GM12878 (cell line): ENCODE measurements at regions not wholly inside any gene's neighbourhood (a gene's known extent, or its start where the extent isn't known, plus 50 kb on each side); places are given as distances from the start of the nearest gene placed in this dataset.

Experiments
- ATAC-seq: fragments of 200-7000 bp; cut with Tn5 transposase; 3 replicates; pipeline ENCODE4 v1.9.1; 2020; ENCODE audit warnings: mild to moderate bottlenecking, moderate library complexity
- BruUV-seq: library from RNA; stranded (reverse); fragments of 400-500 nt; replicated peaks from 2 replicates; lab custom pipeline; 2021; lab: Mats Ljungman, UMichigan
- CTCF ChIA-PET: fragments of 300-600 bp; sonication (Branson Sonifier 250); formaldehyde crosslinking; extraction: SDS; loops from one replicate; lab custom pipeline; 2021; ENCODE audit warnings: inconsistent platforms; lab: Yijun Ruan, JAX
- POLR2A ChIA-PET: fragments of 350-600 bp; formaldehyde crosslinking; extraction: SDS; loops from one replicate; lab custom pipeline; 2021; ENCODE audit warnings: inconsistent platforms; lab: Charles Lee
- RAD21 ChIA-PET: fragments of 300-600 bp; sonication (Branson Sonifier 250); formaldehyde crosslinking; loops from one replicate; lab custom pipeline; 2023; ENCODE audit warnings: antibody characterized with exemption; ENCODE audit not compliant: unreplicated experiment; lab: Charles Lee
- SMC1A ChIA-PET: fragments of 300-600 bp; sonication (Branson Sonifier 250); formaldehyde crosslinking; loops from one replicate; lab custom pipeline; 2023; ENCODE audit not compliant: unreplicated experiment, uncharacterized antibody; lab: Charles Lee
- DNase-seq: peaks from one replicate; pipeline ENCODE4 v3.0.0-alpha.2; 2011; ENCODE audit warnings: low read depth, low spot score
- FAIRE-seq: peaks from 3 replicates; lab custom pipeline; 2011; peaks lifted over from hg19 to GRCh38; lab: Jason Lieb, UNC
- H2AFZ ChIP-seq: 2 replicates; pipeline ENCODE4 v1.6.0; 2011; ENCODE audit warnings: low read depth, low read length, control low read depth; ENCODE audit not compliant: control insufficient read depth
- H3K27ac ChIP-seq: 2 replicates; pipeline ENCODE4 v1.5.1; 2011; ENCODE audit warnings: control low read depth; ENCODE audit not compliant: control insufficient read depth, insufficient read depth
- H3K27me3 ChIP-seq, 2 experiments: replicated peaks in 1 of 2; 2 replicates each; pipeline versions ENCODE4 v1.6.0 to v1.6.1; 2011; ENCODE audit warnings: low read length in 1 of 2; ENCODE audit not compliant: control insufficient read depth in 2 of 2, insufficient read depth in 2 of 2
- H3K36me3 ChIP-seq, 2 experiments: 2 replicates each; pipeline ENCODE4 v1.5.1; 2011; ENCODE audit warnings: low read length in 1 of 2; ENCODE audit not compliant: control insufficient read depth in 2 of 2, insufficient read depth in 2 of 2
- H3K4me1 ChIP-seq: 2 replicates; pipeline ENCODE4 v1.6.1; 2011; ENCODE audit warnings: mild to moderate bottlenecking, low read length, moderate library complexity, mixed read lengths; ENCODE audit not compliant: control insufficient read depth, insufficient read depth
- H3K4me2 ChIP-seq: 2 replicates; pipeline ENCODE4 v1.6.0; 2011; ENCODE audit warnings: control low read depth; ENCODE audit not compliant: control insufficient read depth, insufficient read depth
- H3K4me3 ChIP-seq: fragments of 200-600 bp; sonication (generic); 2 replicates; pipeline ENCODE4 v1.5.1; 2016
- H3K79me2 ChIP-seq: 2 replicates; pipeline ENCODE4 v1.6.0; 2011; ENCODE audit warnings: low read length; ENCODE audit not compliant: control insufficient read depth, insufficient read depth
- H3K9ac ChIP-seq: 2 replicates; pipeline ENCODE4 v1.8.0; 2011; ENCODE audit warnings: low read length, control low read depth, mixed read lengths; ENCODE audit not compliant: control insufficient read depth, insufficient read depth
- H3K9me3 ChIP-seq: replicated peaks from 3 replicates; pipeline ENCODE4 v1.5.1; 2011; ENCODE audit warnings: mild to moderate bottlenecking, low read length; ENCODE audit not compliant: control insufficient read depth, insufficient read depth
- H4K20me1 ChIP-seq: 2 replicates; pipeline ENCODE4 v1.6.0; 2011; ENCODE audit not compliant: control insufficient read depth, insufficient read depth
- ATF2 ChIP-seq: IDR thresholded peaks from 2 replicates; pipeline ENCODE4 v1.6.1; 2012; ENCODE audit warnings: low read length, inconsistent platforms
- CBX5 ChIP-seq: sonication (generic); IDR thresholded peaks from 2 replicates; pipeline ENCODE4 v1.6.1; 2016; ENCODE audit warnings: low read depth, moderate library complexity, mild to moderate bottlenecking, inconsistent platforms
- FOXM1 ChIP-seq: IDR thresholded peaks from 2 replicates; pipeline ENCODE4 v1.6.1; 2012; ENCODE audit warnings: low read depth, mild to moderate bottlenecking, inconsistent platforms, low read length, moderate library complexity
- HDAC6 ChIP-seq: fragments of 200-600 bp; sonication (generic); IDR thresholded peaks from one replicate; pipeline ENCODE4 v1.8.0; 2017; ENCODE audit warnings: antibody characterized with exemption; ENCODE audit not compliant: unreplicated experiment
- KDM1A ChIP-seq: fragments of 200-600 bp; sonication (generic); IDR thresholded peaks from 2 replicates; pipeline ENCODE4 v1.6.1; 2016; ENCODE audit warnings: borderline replicate concordance
- RCOR1 ChIP-seq: conservative IDR thresholded peaks from 2 replicates; pipeline ENCODE4 v1.6.1; 2012; ENCODE audit warnings: low read depth, low read length, improper control_type of control experiment
- REST ChIP-seq: IDR thresholded peaks from 2 replicates; pipeline ENCODE4 v1.6.1; 2012; ENCODE audit warnings: mild to moderate bottlenecking, low read depth, low read length
- SIN3A ChIP-seq: IDR thresholded peaks from 2 replicates; pipeline ENCODE4 v1.6.1; 2012; ENCODE audit warnings: low read depth, low read length, improper control_type of control experiment
- SP1 ChIP-seq: IDR thresholded peaks from one replicate; pipeline ENCODE4 v1.6.1; 2011; ENCODE audit warnings: low read depth, low read length
- STAT3 ChIP-seq: IDR thresholded peaks from 2 replicates; pipeline ENCODE4 v1.6.1; 2011; ENCODE audit warnings: low read depth, low read length, improper control_type of control experiment
- WGBS: methylation state at CpG from one replicate; pipeline ENCODE4 v1.1.6; 2016; ENCODE audit warnings: low lambda C conversion rate; ENCODE audit not compliant: insufficient replicate concordance, insufficient coverage; ENCODE audit errors: missing lambda C conversion rate; 5-methylcytosine and 5-hydroxymethylcytosine counted together
- in situ Hi-C: fragments of 300-500 bp; cut with MboI; formaldehyde crosslinking; loops from 9 replicates; pipeline ENCODE4 v1.14.3; 2018; ENCODE audit warnings: mixed read lengths
- intact Hi-C: fragments of 100-400 bp; cut with micrococcal nuclease; formaldehyde crosslinking; loops from one replicate; pipeline ENCODE4 v1.14.2; 2022; ENCODE audit not compliant: unreplicated experiment
- TF ChIP-seq, protein P1 (sequence below): fragments of 450-650 bp; IDR thresholded peaks from 2 replicates; pipeline ENCODE4 v1.6.1; 2016; ENCODE audit warnings: mild to moderate bottlenecking
- TF ChIP-seq, protein P2 (sequence below): fragments of 450-650 bp; IDR thresholded peaks from 2 replicates; pipeline ENCODE4 v1.6.1; 2016; ENCODE audit warnings: mild to moderate bottlenecking, moderate library complexity, borderline replicate concordance

- H3K4me1 ChIP-seq: no peaks in the 10 kb centered on the region
- H3K27me3 ChIP-seq: no peaks in the 10 kb centered on the region
- ChIA-PET CTCF (interaction anchor here (2.1 to 2.5 kb wide), 2 partner anchors 13 to 16 kb away, joined by 8 to 10 read pairs; no protein-coding TSS in a partner anchor), SMC1A (interaction anchor here (0.8 to 1.8 kb wide), 3 partner anchors 10 to 14 kb away, joined by 3 to 5 read pairs (median 3); no protein-coding TSS in a partner anchor), RAD21 (no interaction called here), POLR2A (no interaction called here)
- H3K27ac ChIP-seq: no peak overlapping the region
- no peak overlapping the region for H3K4me2 ChIP-seq
- ATAC-seq (no peak), FAIRE-seq (no peak), DNase-seq (no peak)
- no TSS peak for BruUV-seq
- intact Hi-C loops: no loop called here
- in situ Hi-C loops: no loop called here
- no peaks in the 10 kb centered on the region for H3K79me2 ChIP-seq
- no peaks in the 10 kb centered on the region for H3K9me3 ChIP-seq
- no peaks in the 10 kb centered on the region for H3K36me3 ChIP-seq
- H2AFZ ChIP-seq: no peak overlapping the region
- TF ChIP-seq FOXM1 (no peak), KDM1A (no peak), SP1 (no peak), REST (no peak), CBX5 (no peak), HDAC6 (no peak), SIN3A (no peak), ATF2 (no peak), RCOR1 (no peak), STAT3 (no peak)
- TF ChIP-seq, protein P1, sequence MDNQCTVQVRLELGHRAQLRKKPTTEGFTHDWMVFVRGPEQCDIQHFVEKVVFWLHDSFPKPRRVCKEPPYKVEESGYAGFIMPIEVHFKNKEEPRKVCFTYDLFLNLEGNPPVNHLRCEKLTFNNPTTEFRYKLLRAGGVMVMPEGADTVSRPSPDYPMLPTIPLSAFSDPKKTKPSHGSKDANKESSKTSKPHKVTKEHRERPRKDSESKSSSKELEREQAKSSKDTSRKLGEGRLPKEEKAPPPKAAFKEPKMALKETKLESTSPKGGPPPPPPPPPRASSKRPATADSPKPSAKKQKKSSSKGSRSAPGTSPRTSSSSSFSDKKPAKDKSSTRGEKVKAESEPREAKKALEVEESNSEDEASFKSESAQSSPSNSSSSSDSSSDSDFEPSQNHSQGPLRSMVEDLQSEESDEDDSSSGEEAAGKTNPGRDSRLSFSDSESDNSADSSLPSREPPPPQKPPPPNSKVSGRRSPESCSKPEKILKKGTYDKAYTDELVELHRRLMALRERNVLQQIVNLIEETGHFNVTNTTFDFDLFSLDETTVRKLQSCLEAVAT: no peak
- TF ChIP-seq, protein P2, sequence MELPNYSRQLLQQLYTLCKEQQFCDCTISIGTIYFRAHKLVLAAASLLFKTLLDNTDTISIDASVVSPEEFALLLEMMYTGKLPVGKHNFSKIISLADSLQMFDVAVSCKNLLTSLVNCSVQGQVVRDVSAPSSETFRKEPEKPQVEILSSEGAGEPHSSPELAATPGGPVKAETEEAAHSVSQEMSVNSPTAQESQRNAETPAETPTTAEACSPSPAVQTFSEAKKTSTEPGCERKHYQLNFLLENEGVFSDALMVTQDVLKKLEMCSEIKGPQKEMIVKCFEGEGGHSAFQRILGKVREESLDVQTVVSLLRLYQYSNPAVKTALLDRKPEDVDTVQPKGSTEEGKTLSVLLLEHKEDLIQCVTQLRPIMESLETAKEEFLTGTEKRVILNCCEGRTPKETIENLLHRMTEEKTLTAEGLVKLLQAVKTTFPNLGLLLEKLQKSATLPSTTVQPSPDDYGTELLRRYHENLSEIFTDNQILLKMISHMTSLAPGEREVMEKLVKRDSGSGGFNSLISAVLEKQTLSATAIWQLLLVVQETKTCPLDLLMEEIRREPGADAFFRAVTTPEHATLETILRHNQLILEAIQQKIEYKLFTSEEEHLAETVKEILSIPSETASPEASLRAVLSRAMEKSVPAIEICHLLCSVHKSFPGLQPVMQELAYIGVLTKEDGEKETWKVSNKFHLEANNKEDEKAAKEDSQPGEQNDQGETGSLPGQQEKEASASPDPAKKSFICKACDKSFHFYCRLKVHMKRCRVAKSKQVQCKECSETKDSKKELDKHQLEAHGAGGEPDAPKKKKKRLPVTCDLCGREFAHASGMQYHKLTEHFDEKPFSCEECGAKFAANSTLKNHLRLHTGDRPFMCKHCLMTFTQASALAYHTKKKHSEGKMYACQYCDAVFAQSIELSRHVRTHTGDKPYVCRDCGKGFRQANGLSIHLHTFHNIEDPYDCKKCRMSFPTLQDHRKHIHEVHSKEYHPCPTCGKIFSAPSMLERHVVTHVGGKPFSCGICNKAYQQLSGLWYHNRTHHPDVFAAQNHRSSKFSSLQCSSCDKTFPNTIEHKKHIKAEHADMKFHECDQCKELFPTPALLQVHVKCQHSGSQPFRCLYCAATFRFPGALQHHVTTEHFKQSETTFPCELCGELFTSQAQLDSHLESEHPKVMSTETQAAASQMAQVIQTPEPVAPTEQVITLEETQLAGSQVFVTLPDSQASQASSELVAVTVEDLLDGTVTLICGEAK: no peak
- H3K4me3 ChIP-seq: no peak overlapping the region
- H3K9ac ChIP-seq: no peak overlapping the region
- WGBS: 22% methylated on average over 5 of the region's 5 CpGs
- H4K20me1 ChIP-seq: no peaks in the 10 kb centered on the region
These were observed 269.4 kb upstream of the IRAK1BP1 start for GRCh38 chr6:78597966-78598365.
